ENCODE measurements at regions not wholly inside any gene's neighbourhood (a gene's known extent, or its start where the extent isn't known, plus 50 kb on each side); places are given as distances from the start of the nearest gene placed in this dataset.

DNA sequence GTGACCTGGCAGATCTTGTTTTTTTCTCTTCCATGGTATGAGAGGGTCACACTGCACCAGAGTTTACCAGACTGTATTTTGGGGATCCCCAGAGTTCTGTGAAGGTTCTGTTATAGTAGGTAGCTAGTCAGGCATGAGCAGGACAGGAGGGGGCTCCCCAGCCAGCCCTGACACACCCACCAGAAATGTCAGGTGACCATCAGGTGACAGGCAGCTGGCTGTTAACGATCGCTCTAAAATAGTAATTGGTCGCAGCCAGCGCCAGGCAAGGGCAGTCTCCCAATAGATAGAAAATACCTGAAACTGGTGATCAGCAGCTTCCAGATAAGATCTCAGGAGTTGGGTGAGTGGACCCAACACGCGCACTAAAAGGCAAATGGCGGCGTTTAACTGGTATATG, 264.9 kb downstream of the RHOU start:
- TF ChIP-seq, protein P1, sequence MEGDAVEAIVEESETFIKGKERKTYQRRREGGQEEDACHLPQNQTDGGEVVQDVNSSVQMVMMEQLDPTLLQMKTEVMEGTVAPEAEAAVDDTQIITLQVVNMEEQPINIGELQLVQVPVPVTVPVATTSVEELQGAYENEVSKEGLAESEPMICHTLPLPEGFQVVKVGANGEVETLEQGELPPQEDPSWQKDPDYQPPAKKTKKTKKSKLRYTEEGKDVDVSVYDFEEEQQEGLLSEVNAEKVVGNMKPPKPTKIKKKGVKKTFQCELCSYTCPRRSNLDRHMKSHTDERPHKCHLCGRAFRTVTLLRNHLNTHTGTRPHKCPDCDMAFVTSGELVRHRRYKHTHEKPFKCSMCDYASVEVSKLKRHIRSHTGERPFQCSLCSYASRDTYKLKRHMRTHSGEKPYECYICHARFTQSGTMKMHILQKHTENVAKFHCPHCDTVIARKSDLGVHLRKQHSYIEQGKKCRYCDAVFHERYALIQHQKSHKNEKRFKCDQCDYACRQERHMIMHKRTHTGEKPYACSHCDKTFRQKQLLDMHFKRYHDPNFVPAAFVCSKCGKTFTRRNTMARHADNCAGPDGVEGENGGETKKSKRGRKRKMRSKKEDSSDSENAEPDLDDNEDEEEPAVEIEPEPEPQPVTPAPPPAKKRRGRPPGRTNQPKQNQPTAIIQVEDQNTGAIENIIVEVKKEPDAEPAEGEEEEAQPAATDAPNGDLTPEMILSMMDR (IDR thresholded peaks at IDR 0.05): no peak
- TF ChIP-seq POLR2A (IDR thresholded peaks at IDR 0.05): no peak
